Right forelimb (tissue), 1 donor: ENCODE measurements at regions not wholly inside any gene's neighbourhood (a gene's known extent, or its start where the extent isn't known, plus 50 kb on each side); places are given as distances from the start of the nearest gene placed in this dataset.
A peak's percentile ranks its signal among the peaks of the same experiment; 100 is the strongest.
"Not testable (repeated sequence)": the region's sequence is repeated elsewhere in the genome, so short reads cannot be mapped to it uniquely, and the experiment has no call there.

Experiments used
- DNase-seq: peaks from one replicate; pipeline ENCODE4 v3.0.0-alpha.2; 2018

GRCh38 chr3:196147116-196147515, 64.1 kb downstream of the ZDHHC19 start:
- DNase-seq = no peak

- no peak for DNase-seq
Observed at GRCh38 chr3:196145468-196146262, 63.8 kb upstream of the TFRC start.

- no peak for DNase-seq
Observed at GRCh38 chr3:196144383-196145105, 62.7 kb upstream of the TFRC start.

- no peak for DNase-seq
Observed at GRCh38 chr3:196143708-196144382, 62.0 kb upstream of the TFRC start.

- DNase-seq = peak; percentile 61
Observed at GRCh38 chr3:196142202-196142956, 60.5 kb upstream of the TFRC start.

- no peak for DNase-seq
Observed at GRCh38 chr3:196141866-196142201, 59.9 kb upstream of the TFRC start.

GRCh38 chr3:196141052-196141865, 59.4 kb upstream of the TFRC start:
- no peak for DNase-seq

GRCh38 chr3:196140224-196140623, 58.3 kb upstream of the TFRC start:
- DNase-seq = no peak

- no peak for DNase-seq
Observed at GRCh38 chr3:196139281-196139680, 57.4 kb upstream of the TFRC start.

- DNase-seq = no peak
Observed at GRCh38 chr3:196138482-196139254, 56.8 kb upstream of the TFRC start.

- not testable (repeated sequence) for DNase-seq
Observed at GRCh38 chr3:196136640-196136989, 54.7 kb upstream of the TFRC start.

GRCh38 chr3:196135693-196136639, 54.1 kb upstream of the TFRC start:
- DNase-seq = no peak

GRCh38 chr3:196134691-196135090, 52.8 kb upstream of the TFRC start:
- DNase-seq = no peak

- not testable (repeated sequence) for DNase-seq
Observed at GRCh38 chr3:196133869-196134268, 52.0 kb upstream of the TFRC start.

- DNase-seq = no peak
Observed at GRCh38 chr3:196131921-196132320, 50.0 kb upstream of the TFRC start.
